ENCODE measurements at regions not wholly inside any gene's neighbourhood (a gene's known extent, or its start where the extent isn't known, plus 50 kb on each side); places are given as distances from the start of the nearest gene placed in this dataset.

DNA sequence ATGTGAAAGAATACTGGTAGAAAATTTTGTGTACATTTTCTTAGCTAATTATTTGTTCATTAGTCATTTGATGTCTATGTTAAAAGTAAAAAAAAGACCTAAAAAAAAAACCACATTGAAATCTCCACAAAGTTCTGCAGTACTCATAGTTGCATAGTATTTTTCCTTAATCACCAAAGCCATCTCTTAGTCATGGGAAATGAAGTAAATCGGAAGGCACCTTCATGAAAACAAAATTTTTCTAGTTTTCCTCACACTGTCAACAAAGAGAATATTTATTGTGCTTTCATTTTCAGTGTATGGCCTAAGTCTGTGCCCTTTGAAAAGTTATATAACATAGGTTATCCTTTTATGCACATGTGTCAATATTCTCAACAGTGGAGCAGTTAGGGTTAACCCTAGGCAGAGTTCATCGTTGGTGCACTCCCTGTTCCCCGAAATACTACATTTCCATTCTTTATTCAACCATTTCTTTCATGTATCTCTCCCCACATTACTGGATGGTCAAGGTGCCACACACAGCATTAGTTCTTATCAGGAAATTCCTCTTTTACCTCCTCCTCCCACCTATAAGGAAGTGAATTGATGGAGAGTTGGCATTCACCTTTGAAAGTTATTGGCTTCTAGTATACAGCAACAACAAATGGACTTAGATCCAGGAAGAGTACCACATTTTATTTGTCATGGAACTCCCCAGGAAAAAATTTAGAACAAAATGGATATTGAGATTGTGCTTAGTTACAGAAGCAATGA is 93.1 kb downstream of the NUDT12 start:
- no peaks in the 10 kb centered on the region for H3K36me3 ChIP-seq (ENCODE audit: control insufficient read depth, insufficient read depth, low read length)
- peak overlapping the region; percentile 40; the same call in 1 of the 2 replicates for H3K14ac ChIP-seq (replicated peaks; ENCODE audit: low read depth, low read length)
- BruUV-seq (replicated peaks) = no TSS peak
- no peak overlapping the region for H2AK9ac ChIP-seq (replicated peaks; ENCODE audit: low read depth, low read length, poor library complexity)
- peak overlapping the region; percentile 32; the same call in 1 of the 2 replicates for H2BK120ac ChIP-seq (ENCODE audit: low read depth, low read length)
- H3K4ac ChIP-seq (ENCODE audit: low read depth, low read length) = peak overlapping the region; percentile 16; the same call in 1 of the 2 replicates
- no peak overlapping the region; the same call in 1 of the 2 replicates for H4K91ac ChIP-seq (ENCODE audit: insufficient read depth, low read depth, low read length)
- H2AK5ac ChIP-seq (ENCODE audit: low read depth, low read length) = 0 out of 2 replicates have a peak overlapping the region, but pooled peaks have one; percentile 14
- H2BK15ac ChIP-seq (ENCODE audit: low read depth, low read length) = 0 out of 3 replicates have a peak overlapping the region, but pooled peaks have one; percentile 55
- H3K27ac ChIP-seq (ENCODE audit: insufficient read depth, low read length) = no peak overlapping the region
- no CpG with 5 or more reads among the region's 3 CpGs for WGBS, 2 experiments (ENCODE audit: extremely low coverage in 2 of 2, insufficient read length in 1 of 2)
- no peak overlapping the region for H2AFZ ChIP-seq (replicated peaks; ENCODE audit: low read length, poor library complexity)
- no peak overlapping the region for H3K4me3 ChIP-seq (ENCODE audit: insufficient read depth, low read depth, low read length)
- 0 out of 4 replicates have a peak, but pooled peaks cover 0 to 3% of the 10 kb centered on the region in 2 experiments for H3K79me1 ChIP-seq (ENCODE audit: low read depth in 1 of 2, low read length in 2 of 2)
- no peak overlapping the region for H3K9ac ChIP-seq (ENCODE audit: low read depth, low read length)
- no peaks in the 10 kb centered on the region for H3K27me3 ChIP-seq (ENCODE audit: control insufficient read depth, insufficient read depth, low read length)
- H3K9me3 ChIP-seq (ENCODE audit: control insufficient read depth, insufficient read depth, low read length) = no peaks in the 10 kb centered on the region
- ATAC-seq (ENCODE audit: low read depth) = 0 out of 2 replicates have a peak, but pooled peaks have one; percentile 25
- H4K20me1 ChIP-seq (ENCODE audit: insufficient read depth, low read length) = no peaks in the 10 kb centered on the region
- peaks cover 1% of the 10 kb centered on the region; the same call in 1 of the 2 replicates for H3K9me1 ChIP-seq (ENCODE audit: insufficient read depth, low read length)
- CTCF ChIA-PET = no interaction called here
- H4K5ac ChIP-seq (ENCODE audit: low read depth, low read length) = no peak overlapping the region
- TF ChIP-seq USF2 (IDR thresholded peaks at IDR 0.05; ENCODE audit: low read depth, low read length) = no peak
- no peak for TF ChIP-seq MAZ (IDR thresholded peaks at IDR 0.05; ENCODE audit: borderline replicate concordance, low read depth, low read length)
- no peak for TF ChIP-seq BHLHE40 (IDR thresholded peaks at IDR 0.05; ENCODE audit: low read depth, low read length)
- no peak for TF ChIP-seq MAFK (IDR thresholded peaks at IDR 0.05; ENCODE audit: low read depth, low read length)
- TF ChIP-seq CTCF (conservative IDR thresholded peaks at IDR 0.05; ENCODE audit: low read depth, low read length) = no peak
- TF ChIP-seq SMC3 (IDR thresholded peaks at IDR 0.05; ENCODE audit: low read depth, low read length) = no peak
- TF ChIP-seq, protein P1, sequence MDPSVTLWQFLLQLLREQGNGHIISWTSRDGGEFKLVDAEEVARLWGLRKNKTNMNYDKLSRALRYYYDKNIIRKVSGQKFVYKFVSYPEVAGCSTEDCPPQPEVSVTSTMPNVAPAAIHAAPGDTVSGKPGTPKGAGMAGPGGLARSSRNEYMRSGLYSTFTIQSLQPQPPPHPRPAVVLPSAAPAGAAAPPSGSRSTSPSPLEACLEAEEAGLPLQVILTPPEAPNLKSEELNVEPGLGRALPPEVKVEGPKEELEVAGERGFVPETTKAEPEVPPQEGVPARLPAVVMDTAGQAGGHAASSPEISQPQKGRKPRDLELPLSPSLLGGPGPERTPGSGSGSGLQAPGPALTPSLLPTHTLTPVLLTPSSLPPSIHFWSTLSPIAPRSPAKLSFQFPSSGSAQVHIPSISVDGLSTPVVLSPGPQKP (IDR thresholded peaks at IDR 0.05; ENCODE audit: borderline replicate concordance, low read depth, low read length) = no peak
- dilution Hi-C loops (cut with HindIII; ENCODE audit: low sequenced_read_pairs, unreplicated experiment) (no loop called here), intact Hi-C loops (cut with micrococcal nuclease) (loop anchor here (10.0 kb wide), 1 partner anchor 935 kb away; no protein-coding TSS in a partner anchor), in situ Hi-C loops (cut with MboI; ENCODE audit: low sequenced_read_pairs) (no loop called here)
- POLR2A ChIA-PET (ENCODE audit: unreplicated experiment) = no interaction called here
- peak overlapping the region; percentile 29 for H2BK5ac ChIP-seq (ENCODE audit: low read depth, low read length, poor library complexity, severe bottlenecking)
- H4K8ac ChIP-seq (ENCODE audit: low read depth in 2 of 2, low read length in 2 of 2) = no peak overlapping the region
- H3K56ac ChIP-seq (ENCODE audit: extremely low read depth, insufficient read depth, low read length) = no peak overlapping the region
- H3K4me1 ChIP-seq (ENCODE audit: control insufficient read depth, insufficient read depth, low read length) = peaks cover 3% of the 10 kb centered on the region; the same call in 1 of the 2 replicates
- no peak overlapping the region for H3K4me2 ChIP-seq (ENCODE audit: low read depth, low read length)
- DNase-seq = peak; percentile 47
- H3K23ac ChIP-seq (ENCODE audit: low read depth, low read length) = peak overlapping the region; percentile 55; the same call in 1 of the 2 replicates
- H3K18ac ChIP-seq (ENCODE audit: low read depth, low read length) = no peak overlapping the region; the same call in 1 of the 2 replicates
- peak overlapping the region; percentile 53; the same call in 1 of the 2 replicates for H2BK20ac ChIP-seq (ENCODE audit: low read depth, low read length)
